OCI-LY1 (cell line): ENCODE measurements at regions not wholly inside any gene's neighbourhood (a gene's known extent, or its start where the extent isn't known, plus 50 kb on each side); places are given as distances from the start of the nearest gene placed in this dataset.

ENCODE experiments used
- H2AFZ ChIP-seq: fragments of 200-600 bp; sonication (generic), shearing (Covaris generic); 2 replicates; pipeline ENCODE4 v1.6.0; 2014; ENCODE audit warnings: antibody characterized with exemption, mild to moderate bottlenecking, low read length
- H3F3A ChIP-seq: fragments of 200-600 bp; sonication (generic), shearing (Covaris generic); 2 replicates; pipeline ENCODE4 v1.6.0; 2014; ENCODE audit warnings: mild to moderate bottlenecking, antibody characterized with exemption, low read length, moderate library complexity; ENCODE audit not compliant: insufficient read depth
- H3K27ac ChIP-seq: fragments of 200-600 bp; sonication (generic); 2 replicates; pipeline ENCODE4 v1.5.1; 2014; ENCODE audit warnings: low read length, mixed run types, mild to moderate bottlenecking, low read depth; ENCODE audit not compliant: poor library complexity, severe bottlenecking
- H3K27me3 ChIP-seq: fragments of 200-600 bp; sonication (generic); 2 replicates; pipeline ENCODE4 v1.6.0; 2014; ENCODE audit warnings: antibody characterized with exemption, mild to moderate bottlenecking, low read length, moderate library complexity; ENCODE audit not compliant: insufficient read depth
- H3K36me3 ChIP-seq: fragments of 200-600 bp; sonication (generic); 2 replicates; pipeline ENCODE4 v1.6.1; 2014; ENCODE audit warnings: mild to moderate bottlenecking, antibody characterized with exemption, low read length, moderate library complexity, mixed read lengths; ENCODE audit not compliant: insufficient read depth
- H3K4me1 ChIP-seq: fragments of 200-600 bp; sonication (generic); 2 replicates; pipeline ENCODE4 v1.5.1; 2014; ENCODE audit warnings: mild to moderate bottlenecking, low read length, moderate library complexity; ENCODE audit not compliant: insufficient read depth, severe bottlenecking
- H3K4me2 ChIP-seq: fragments of 200-600 bp; sonication (generic), shearing (Covaris generic); 2 replicates; pipeline ENCODE4 v1.6.1; 2014; ENCODE audit warnings: low read length
- H3K4me3 ChIP-seq: fragments of 200-600 bp; sonication (generic); 2 replicates; pipeline ENCODE4 v1.5.1; 2014; ENCODE audit warnings: low read length, low read depth, mild to moderate bottlenecking, mixed read lengths; ENCODE audit not compliant: poor library complexity, severe bottlenecking
- H3K79me2 ChIP-seq: fragments of 200-600 bp; shearing (Covaris generic); 2 replicates; pipeline ENCODE4 v1.6.1; 2016; ENCODE audit warnings: mixed run types, low read length, mixed read lengths; ENCODE audit not compliant: insufficient read depth
- H3K9ac ChIP-seq: fragments of 200-600 bp; sonication (generic), shearing (Covaris generic); 2 replicates; pipeline ENCODE4 v1.6.1; 2014; ENCODE audit warnings: mild to moderate bottlenecking, low read length, mixed read lengths
- H3K9me2 ChIP-seq: fragments of 200-600 bp; sonication (generic), shearing (Covaris generic); 2 replicates; pipeline ENCODE4 v1.6.1; 2014; ENCODE audit warnings: low read depth, mild to moderate bottlenecking, low read length, mixed read lengths
- H3K9me3 ChIP-seq: fragments of 200-600 bp; shearing (Covaris generic); 2 replicates; pipeline ENCODE4 v1.6.1; 2014; ENCODE audit warnings: low read length, mixed read lengths
- H4K20me1 ChIP-seq: fragments of 200-600 bp; sonication (generic), shearing (Covaris generic); 2 replicates; pipeline ENCODE4 v1.6.0; 2016; ENCODE audit warnings: mild to moderate bottlenecking, low read length; ENCODE audit not compliant: insufficient read depth
- EZH2 ChIP-seq: fragments of 200-600 bp; sonication (generic), shearing (Covaris generic); IDR thresholded peaks from 2 replicates; pipeline ENCODE4 v1.8.0; 2017; ENCODE audit warnings: borderline replicate concordance, mixed run types, mild to moderate bottlenecking, antibody characterized with exemption, low read length, moderate library complexity, mixed read lengths
- TF ChIP-seq, protein P1 (sequence below): fragments of 200-600 bp; sonication (generic), shearing (Covaris generic); IDR thresholded peaks from 2 replicates; pipeline ENCODE4 v1.5.1; 2017; ENCODE audit warnings: mild to moderate bottlenecking, antibody characterized with exemption, low read length, moderate library complexity, mixed read lengths

DNA sequence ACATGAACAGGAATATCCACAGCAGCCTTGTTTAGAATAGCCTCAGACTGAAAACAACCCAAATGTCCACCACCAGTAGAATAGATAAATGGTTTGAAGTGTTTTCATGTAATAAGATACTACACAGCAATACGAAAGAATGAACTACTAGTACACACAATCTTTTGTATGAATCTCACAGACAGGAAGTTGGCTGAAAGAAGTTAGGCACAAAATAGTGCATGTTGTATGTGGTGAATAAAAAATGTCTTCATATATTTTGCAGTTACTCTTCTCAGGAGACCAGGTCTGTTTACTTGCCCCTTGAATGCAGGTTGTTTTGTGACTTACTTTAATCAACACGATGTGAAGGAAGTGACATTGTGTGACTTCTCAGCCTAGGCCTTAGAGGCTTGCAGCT lies 75.9 kb upstream of the LEF1 start:
- no peaks in the 10 kb centered on the region for H3K79me2 ChIP-seq
- no peak overlapping the region for H3K4me2 ChIP-seq
- H3K9me3 ChIP-seq = no peaks in the 10 kb centered on the region; the same call in 1 of the 2 replicates
- H3K27ac ChIP-seq = no peak overlapping the region
- H3F3A ChIP-seq = no peaks in the 10 kb centered on the region
- no peaks in the 10 kb centered on the region for H3K4me1 ChIP-seq
- no peaks in the 10 kb centered on the region for H3K9me2 ChIP-seq
- H4K20me1 ChIP-seq = no peaks in the 10 kb centered on the region
- H3K4me3 ChIP-seq = no peak overlapping the region
- no peak overlapping the region for H3K9ac ChIP-seq
- H2AFZ ChIP-seq = no peak overlapping the region
- TF ChIP-seq, protein P1, sequence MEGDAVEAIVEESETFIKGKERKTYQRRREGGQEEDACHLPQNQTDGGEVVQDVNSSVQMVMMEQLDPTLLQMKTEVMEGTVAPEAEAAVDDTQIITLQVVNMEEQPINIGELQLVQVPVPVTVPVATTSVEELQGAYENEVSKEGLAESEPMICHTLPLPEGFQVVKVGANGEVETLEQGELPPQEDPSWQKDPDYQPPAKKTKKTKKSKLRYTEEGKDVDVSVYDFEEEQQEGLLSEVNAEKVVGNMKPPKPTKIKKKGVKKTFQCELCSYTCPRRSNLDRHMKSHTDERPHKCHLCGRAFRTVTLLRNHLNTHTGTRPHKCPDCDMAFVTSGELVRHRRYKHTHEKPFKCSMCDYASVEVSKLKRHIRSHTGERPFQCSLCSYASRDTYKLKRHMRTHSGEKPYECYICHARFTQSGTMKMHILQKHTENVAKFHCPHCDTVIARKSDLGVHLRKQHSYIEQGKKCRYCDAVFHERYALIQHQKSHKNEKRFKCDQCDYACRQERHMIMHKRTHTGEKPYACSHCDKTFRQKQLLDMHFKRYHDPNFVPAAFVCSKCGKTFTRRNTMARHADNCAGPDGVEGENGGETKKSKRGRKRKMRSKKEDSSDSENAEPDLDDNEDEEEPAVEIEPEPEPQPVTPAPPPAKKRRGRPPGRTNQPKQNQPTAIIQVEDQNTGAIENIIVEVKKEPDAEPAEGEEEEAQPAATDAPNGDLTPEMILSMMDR = no peak
- TF ChIP-seq EZH2 = no peak
- H3K36me3 ChIP-seq = no peaks in the 10 kb centered on the region
- peaks cover 3% of the 10 kb centered on the region; the same call in 1 of the 2 replicates for H3K27me3 ChIP-seq

DNA sequence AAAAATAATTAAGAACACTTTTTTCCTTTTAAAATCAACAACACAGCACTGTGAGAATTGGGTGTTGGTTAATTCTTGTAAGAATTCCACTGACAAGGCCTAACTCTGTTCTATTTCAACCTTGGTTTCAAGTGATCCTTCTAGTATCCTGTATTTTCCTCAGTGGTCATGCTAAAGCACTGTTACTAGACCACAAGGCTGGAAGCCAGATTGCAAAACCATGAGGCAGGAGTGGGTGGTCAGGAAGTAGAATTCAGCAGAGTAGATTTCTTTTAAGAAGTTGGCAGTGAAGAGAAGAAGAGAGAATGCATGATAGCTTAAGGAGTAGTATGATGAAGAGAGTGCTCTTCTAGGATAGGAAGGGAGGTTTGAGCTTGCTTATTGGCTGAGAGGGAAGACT lies 71.6 kb upstream of the LEF1 start:
- Histone ChIP-seq H3K4me1 (no peaks in the 10 kb centered on the region), H3K4me2 (no peak overlapping the region), H4K20me1 (no peaks in the 10 kb centered on the region), H2AFZ (no peak overlapping the region), H3K9me2 (no peaks in the 10 kb centered on the region), H3K79me2 (no peaks in the 10 kb centered on the region), H3K9ac (no peak overlapping the region), H3K27ac (no peak overlapping the region), H3K36me3 (no peaks in the 10 kb centered on the region), H3K4me3 (no peak overlapping the region), H3K9me3 (no peaks in the 10 kb centered on the region), H3K27me3 (no peaks in the 10 kb centered on the region; the same call in 1 of the 2 replicates), H3F3A (no peaks in the 10 kb centered on the region)
- TF ChIP-seq, protein P1 = no peak
- TF ChIP-seq EZH2 = no peak

DNA sequence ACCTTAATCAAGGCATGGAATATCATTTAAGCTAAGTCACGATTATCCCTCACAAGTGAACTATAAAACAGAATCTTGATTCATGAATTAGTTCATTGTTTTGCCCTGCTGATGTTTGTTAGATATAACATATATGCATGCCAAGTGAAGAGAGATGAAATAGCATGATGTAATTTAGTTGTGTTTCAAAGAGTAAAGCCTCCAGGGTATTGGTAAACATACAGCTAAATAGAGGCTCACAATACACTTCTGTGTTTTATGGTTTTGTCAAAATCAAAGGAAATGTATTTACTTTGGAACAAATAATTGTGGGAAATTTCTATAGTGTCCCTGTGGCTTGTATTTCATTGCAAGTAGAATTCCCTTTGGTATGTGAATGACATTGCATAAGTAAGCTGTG lies 69.0 kb upstream of the LEF1 start:
- Histone ChIP-seq H3K79me2 (no peaks in the 10 kb centered on the region), H2AFZ (no peak overlapping the region), H3K27ac (no peak overlapping the region), H3K9ac (no peak overlapping the region), H3K9me2 (no peaks in the 10 kb centered on the region), H4K20me1 (no peaks in the 10 kb centered on the region), H3K4me3 (no peak overlapping the region), H3K4me1 (no peaks in the 10 kb centered on the region), H3K4me2 (no peak overlapping the region), H3F3A (no peaks in the 10 kb centered on the region), H3K9me3 (no peaks in the 10 kb centered on the region), H3K27me3 (no peaks in the 10 kb centered on the region; the same call in 1 of the 2 replicates), H3K36me3 (no peaks in the 10 kb centered on the region)
- no peak for TF ChIP-seq EZH2
- TF ChIP-seq, protein P1 = no peak
